A549 (cell line): ENCODE measurements at regions not wholly inside any gene's neighbourhood (a gene's known extent, or its start where the extent isn't known, plus 50 kb on each side); places are given as distances from the start of the nearest gene placed in this dataset.
A peak's percentile ranks its signal among the peaks of the same experiment; 100 is the strongest.
"Not testable (repeated sequence)": the region's sequence is repeated elsewhere in the genome, so short reads cannot be mapped to it uniquely, and the experiment has no call there.

Source experiments
- ATAC-seq, 2 experiments: fragments of 200-7000 bp in 1 of 2; fragments of >200 bp in 1 of 2; cut with Nextera tagmentation in 1 of 2; cut with Tn5 transposase in 1 of 2; 3 replicates each; pipeline versions ENCODE4 v1.8.0 to v1.9.1; 2018 to 2020; ENCODE audit warnings: mild to moderate bottlenecking in 1 of 2, moderate library complexity in 1 of 2
- CTCF ChIA-PET: fragments of 300-600 bp; sonication (Branson Sonifier 250); formaldehyde crosslinking; extraction: SDS; loops from one replicate; lab custom pipeline; 2021; ENCODE audit warnings: antibody characterized with exemption, inconsistent platforms; lab: Yijun Ruan, JAX
- POLR2A ChIA-PET: fragments of 350-600 bp; formaldehyde crosslinking; extraction: SDS; loops from one replicate; lab custom pipeline; 2021; ENCODE audit warnings: antibody characterized with exemption, inconsistent platforms; lab: Yijun Ruan, JAX
- DNase-seq, 2 experiments: peaks; one replicate each; pipeline versions ENCODE4 v3.0.0 to v3.0.0-alpha.2; 2011 to 2016; ENCODE audit warnings: low read depth in 1 of 2, low spot score in 1 of 2
- FAIRE-seq: peaks from 2 replicates; lab custom pipeline; 2011; peaks lifted over from hg19 to GRCh38; lab: Jason Lieb, UNC
- H3K27ac ChIP-seq, 2 experiments: fragments of >200 bp; sonication (Bioruptor Twin); formaldehyde crosslinking; 3 replicates each; pipeline ENCODE4 v1.5.1; 2016 to 2017
- H3K4me1 ChIP-seq: fragments of >200 bp; sonication (Bioruptor Twin); formaldehyde crosslinking; 3 replicates; pipeline ENCODE4 v1.6.1; 2016
- H3K4me2 ChIP-seq: fragments of >200 bp; sonication (Bioruptor Twin); formaldehyde crosslinking; 3 replicates; pipeline ENCODE4 v1.6.1; 2016
- H3K4me3 ChIP-seq: fragments of >200 bp; sonication (Bioruptor Twin); formaldehyde crosslinking; 3 replicates; pipeline ENCODE4 v1.5.1; 2016
- H3K9me3 ChIP-seq: fragments of >200 bp; sonication (Bioruptor Twin); formaldehyde crosslinking; 3 replicates; pipeline ENCODE4 v1.6.1; 2016
- MAFK ChIP-seq: fragments of 450-650 bp; IDR thresholded peaks from 2 replicates; pipeline ENCODE4 v1.6.1; 2014; ENCODE audit not compliant: partially characterized antibody
- WGBS: methylation state at CpG from one replicate; pipeline ENCODE4 v1.1.6; 2017; ENCODE audit errors: missing lambda C conversion rate; 5-methylcytosine and 5-hydroxymethylcytosine counted together

- peak; percentile 79 for TF ChIP-seq MAFK
- H3K4me3 ChIP-seq, H3K27ac ChIP-seq, H3K9me3 ChIP-seq, FAIRE-seq, ATAC-seq, DNase-seq, CTCF ChIA-PET, H3K4me1 ChIP-seq, H3K4me2 ChIP-seq, POLR2A ChIA-PET: not testable (repeated sequence)
Observed at GRCh38 chr11:49750960-49751359, 201.2 kb upstream of the OR4C13 start.

GRCh38 chr11:49780791-49781190 lies 171.4 kb upstream of the OR4C13 start:
- not testable (repeated sequence) for ATAC-seq, DNase-seq
- 49% methylated on average over 12 of the region's 20 CpGs for WGBS

GRCh38 chr11:49782000-49782399 lies 170.2 kb upstream of the OR4C13 start:
- H3K9me3 ChIP-seq, H3K27ac ChIP-seq, FAIRE-seq, H3K4me2 ChIP-seq, ATAC-seq, DNase-seq, H3K4me3 ChIP-seq, CTCF ChIA-PET, H3K4me1 ChIP-seq, POLR2A ChIA-PET: not testable (repeated sequence)
- 0% methylated on average over 1 of the region's 1 CpG for WGBS

More at GRCh38 chr11:49780791-49781190, 171.4 kb upstream of the OR4C13 start:
- FAIRE-seq, POLR2A ChIA-PET, H3K4me1 ChIP-seq, H3K4me2 ChIP-seq, H3K27ac ChIP-seq, H3K9me3 ChIP-seq, H3K4me3 ChIP-seq: not testable (repeated sequence)
- CTCF ChIA-PET: interaction anchor here (0.6 kb wide), 1 partner anchor 271 kb away, joined by 3 read pairs; no protein-coding TSS in a partner anchor

GRCh38 chr11:49783841-49784240 lies 168.3 kb upstream of the OR4C13 start:
- ATAC-seq, DNase-seq, H3K4me2 ChIP-seq, POLR2A ChIA-PET, H3K4me3 ChIP-seq, FAIRE-seq, H3K27ac ChIP-seq, CTCF ChIA-PET, H3K9me3 ChIP-seq, H3K4me1 ChIP-seq: not testable (repeated sequence)
- 38% methylated on average over 4 of the region's 6 CpGs for WGBS

GRCh38 chr11:49789787-49790186 lies 162.4 kb upstream of the OR4C13 start:
- H3K4me2 ChIP-seq, ATAC-seq, DNase-seq, CTCF ChIA-PET, FAIRE-seq, H3K27ac ChIP-seq, H3K4me3 ChIP-seq, H3K4me1 ChIP-seq, POLR2A ChIA-PET, H3K9me3 ChIP-seq: not testable (repeated sequence)
- 0% methylated on average over 2 of the region's 2 CpGs for WGBS

GRCh38 chr11:49798206-49798837 lies 153.9 kb upstream of the OR4C13 start:
- FAIRE-seq, CTCF ChIA-PET, H3K4me2 ChIP-seq, ATAC-seq, H3K9me3 ChIP-seq, H3K4me1 ChIP-seq, H3K27ac ChIP-seq, H3K4me3 ChIP-seq, DNase-seq, POLR2A ChIA-PET: not testable (repeated sequence)
- WGBS: 59% methylated on average over 13 of the region's 39 CpGs

- WGBS: 58% methylated on average over 43 of the region's 43 CpGs
- H3K4me3 ChIP-seq, CTCF ChIA-PET, DNase-seq, POLR2A ChIA-PET, H3K27ac ChIP-seq, H3K4me2 ChIP-seq, H3K4me1 ChIP-seq, FAIRE-seq, H3K9me3 ChIP-seq, ATAC-seq: not testable (repeated sequence)
Observed at GRCh38 chr11:49817705-49818430, 134.3 kb upstream of the OR4C13 start.

- FAIRE-seq, DNase-seq, ATAC-seq, H3K9me3 ChIP-seq, H3K4me3 ChIP-seq, CTCF ChIA-PET, H3K27ac ChIP-seq, H3K4me1 ChIP-seq, H3K4me2 ChIP-seq, POLR2A ChIA-PET: not testable (repeated sequence)
- WGBS: 9% methylated on average over 6 of the region's 6 CpGs
Observed at GRCh38 chr11:49823188-49823587, 129.0 kb upstream of the OR4C13 start.

GRCh38 chr11:49850541-49850940 lies 101.7 kb upstream of the OR4C13 start:
- H3K4me2 ChIP-seq, H3K4me1 ChIP-seq, POLR2A ChIA-PET, H3K4me3 ChIP-seq, FAIRE-seq, ATAC-seq, H3K9me3 ChIP-seq, H3K27ac ChIP-seq, DNase-seq, CTCF ChIA-PET: not testable (repeated sequence)
- 50% methylated on average over 23 of the region's 29 CpGs for WGBS
